ENCODE measurements at regions not wholly inside any gene's neighbourhood (a gene's known extent, or its start where the extent isn't known, plus 50 kb on each side); places are given as distances from the start of the nearest gene placed in this dataset.

DNA sequence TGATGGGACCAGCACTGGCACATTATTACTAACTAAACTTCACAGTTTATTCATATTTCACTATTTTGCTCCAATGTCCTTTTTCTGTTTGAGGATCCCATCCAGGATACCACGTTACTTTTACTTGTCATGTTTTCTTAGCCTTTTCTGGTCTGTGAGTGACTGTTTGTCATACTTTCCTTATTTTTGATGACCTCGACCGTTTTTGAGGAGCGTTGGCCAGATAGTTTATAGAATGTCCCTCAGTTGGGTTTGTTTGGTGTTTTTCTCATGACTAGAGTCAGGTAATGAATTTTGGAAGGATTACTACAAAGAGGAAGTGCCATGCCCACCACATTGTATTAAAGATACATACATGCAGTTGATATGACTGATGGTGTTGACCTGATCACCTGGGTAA is 199.4 kb upstream of the CCND2 start:
- no peak overlapping the region for H3K27ac ChIP-seq
- TF ChIP-seq, protein P1, sequence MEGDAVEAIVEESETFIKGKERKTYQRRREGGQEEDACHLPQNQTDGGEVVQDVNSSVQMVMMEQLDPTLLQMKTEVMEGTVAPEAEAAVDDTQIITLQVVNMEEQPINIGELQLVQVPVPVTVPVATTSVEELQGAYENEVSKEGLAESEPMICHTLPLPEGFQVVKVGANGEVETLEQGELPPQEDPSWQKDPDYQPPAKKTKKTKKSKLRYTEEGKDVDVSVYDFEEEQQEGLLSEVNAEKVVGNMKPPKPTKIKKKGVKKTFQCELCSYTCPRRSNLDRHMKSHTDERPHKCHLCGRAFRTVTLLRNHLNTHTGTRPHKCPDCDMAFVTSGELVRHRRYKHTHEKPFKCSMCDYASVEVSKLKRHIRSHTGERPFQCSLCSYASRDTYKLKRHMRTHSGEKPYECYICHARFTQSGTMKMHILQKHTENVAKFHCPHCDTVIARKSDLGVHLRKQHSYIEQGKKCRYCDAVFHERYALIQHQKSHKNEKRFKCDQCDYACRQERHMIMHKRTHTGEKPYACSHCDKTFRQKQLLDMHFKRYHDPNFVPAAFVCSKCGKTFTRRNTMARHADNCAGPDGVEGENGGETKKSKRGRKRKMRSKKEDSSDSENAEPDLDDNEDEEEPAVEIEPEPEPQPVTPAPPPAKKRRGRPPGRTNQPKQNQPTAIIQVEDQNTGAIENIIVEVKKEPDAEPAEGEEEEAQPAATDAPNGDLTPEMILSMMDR (conservative IDR thresholded peaks at IDR 0.05; ENCODE audit: low read depth), result no peak
- ChIA-PET CTCF (no interaction called here), POLR2A (ENCODE audit: low non-redundant PET) (no interaction called here)
- no peak for DNase-seq (ENCODE audit: low spot score)

DNA sequence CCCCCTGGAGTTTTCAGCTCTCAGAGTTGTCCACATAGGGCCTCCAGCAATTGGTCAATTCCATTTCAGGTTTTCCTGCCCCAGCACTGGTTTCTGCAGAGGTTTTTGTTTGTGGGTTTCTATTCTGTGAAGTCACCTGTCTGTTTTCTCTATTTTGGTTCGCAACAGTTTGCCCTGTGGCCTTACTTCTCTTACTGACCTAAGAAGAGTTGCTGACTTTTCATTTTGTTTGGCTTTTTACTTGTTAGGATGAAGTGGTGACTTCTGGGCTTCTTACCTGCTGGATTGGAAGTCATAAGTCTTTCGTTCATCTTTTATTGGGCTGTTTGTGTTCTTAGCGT is 196.4 kb upstream of the PARP11 start:
- no peak for DNase-seq (ENCODE audit: low spot score)
- no peak overlapping the region for H3K27ac ChIP-seq
- TF ChIP-seq, protein P1 (conservative IDR thresholded peaks at IDR 0.05; ENCODE audit: low read depth), result no peak
- ChIA-PET CTCF (no interaction called here), POLR2A (ENCODE audit: low non-redundant PET) (no interaction called here)

DNA sequence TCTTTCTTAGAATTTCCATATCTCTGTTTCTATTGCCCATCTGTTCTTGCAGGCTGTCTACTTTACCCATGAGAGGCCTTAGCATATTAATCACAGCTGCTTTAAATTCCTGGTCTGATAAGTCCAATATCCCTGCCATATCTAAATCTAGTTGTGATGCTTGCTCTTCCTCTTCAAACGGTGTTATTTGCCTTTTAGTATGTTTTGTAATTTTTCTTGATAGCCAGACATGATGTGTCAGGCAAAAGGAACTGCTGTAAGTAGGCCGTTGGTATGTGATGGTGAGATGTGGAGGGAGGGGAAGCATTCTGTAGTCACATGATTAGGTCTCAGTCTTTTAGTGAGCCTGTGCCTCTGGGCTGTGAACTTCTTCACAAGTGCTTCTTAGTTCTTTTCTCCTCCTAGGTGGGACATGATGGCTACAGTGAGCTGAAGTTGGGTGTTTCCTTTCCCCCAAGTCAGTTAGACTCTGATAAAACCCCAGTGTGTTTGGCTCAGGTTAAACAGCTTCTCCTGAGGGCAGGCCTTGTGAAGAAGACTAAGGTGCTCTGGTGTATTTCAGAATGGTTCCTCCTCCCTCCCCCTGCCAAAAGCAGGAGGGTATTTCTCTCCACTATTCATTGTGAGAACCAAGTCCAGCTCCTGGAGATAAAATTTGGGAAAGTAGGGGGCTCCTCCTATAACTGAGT is 195.9 kb upstream of the PARP11 start:
- CTCF ChIA-PET, result no interaction called here
- H3K27ac ChIP-seq, result no peak overlapping the region
- TF ChIP-seq, protein P1 (conservative IDR thresholded peaks at IDR 0.05; ENCODE audit: low read depth), result no peak
- no peak for DNase-seq (ENCODE audit: low spot score)
- POLR2A ChIA-PET (ENCODE audit: low non-redundant PET), result no interaction called here

DNA sequence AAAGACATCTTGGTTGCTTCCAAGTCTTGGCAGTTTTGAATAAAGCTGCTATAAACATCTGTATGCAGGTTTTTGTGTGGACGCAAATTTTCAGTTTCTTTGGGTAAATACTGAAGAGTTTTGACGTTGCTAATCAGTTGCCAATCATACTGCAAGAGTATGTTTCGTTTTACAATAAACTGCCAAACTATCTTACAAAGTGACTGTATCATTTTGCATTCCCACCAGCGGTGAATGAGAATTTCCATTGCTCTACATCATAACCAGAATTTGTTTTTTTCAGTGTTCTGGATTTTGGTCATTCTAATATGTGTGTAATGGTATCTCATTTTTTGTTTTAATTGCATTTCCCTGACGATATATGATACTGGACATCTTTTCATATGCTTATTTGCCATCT is 190.8 kb upstream of the PARP11 start:
- POLR2A ChIA-PET (ENCODE audit: low non-redundant PET), result no interaction called here
- CTCF ChIA-PET, result no interaction called here
- DNase-seq (ENCODE audit: low spot score), result no peak
- no peak overlapping the region for H3K27ac ChIP-seq
- TF ChIP-seq, protein P1 (conservative IDR thresholded peaks at IDR 0.05; ENCODE audit: low read depth), result no peak

DNA sequence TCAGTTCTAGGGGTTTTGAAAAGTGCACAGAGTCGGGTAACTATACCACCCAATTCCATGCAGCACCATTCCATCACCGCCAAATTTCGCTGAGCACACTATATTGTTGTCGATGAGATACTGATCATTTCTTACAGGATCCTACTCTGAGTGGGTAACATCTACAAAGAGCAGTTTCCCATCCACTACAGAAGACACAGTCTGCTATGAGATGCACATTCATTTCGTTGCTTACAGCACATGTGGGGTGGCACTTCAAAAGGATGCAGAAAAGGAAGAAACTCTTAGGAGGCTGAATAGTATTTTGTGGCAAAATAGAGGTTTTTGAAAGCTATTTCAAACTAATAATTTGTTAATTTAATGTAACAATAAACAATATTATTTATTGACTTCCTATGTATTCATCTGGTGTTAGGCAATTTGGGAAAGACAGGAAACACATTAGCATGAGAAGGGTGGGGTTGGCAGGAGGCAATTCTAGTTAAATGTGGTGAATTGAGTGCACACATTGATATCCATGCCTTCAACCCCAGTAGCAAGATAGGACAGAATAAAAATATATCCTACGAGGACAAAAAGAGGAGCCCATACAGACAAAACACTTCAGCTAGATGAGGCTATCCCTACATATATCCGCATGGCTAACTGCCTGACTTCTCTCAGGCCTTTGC is 186.8 kb upstream of the PARP11 start:
- no peak overlapping the region for H3K27ac ChIP-seq
- ChIA-PET CTCF (no interaction called here), POLR2A (ENCODE audit: low non-redundant PET) (no interaction called here)
- no peak for DNase-seq (ENCODE audit: low spot score)
- TF ChIP-seq, protein P1 (conservative IDR thresholded peaks at IDR 0.05; ENCODE audit: low read depth), result no peak

DNA sequence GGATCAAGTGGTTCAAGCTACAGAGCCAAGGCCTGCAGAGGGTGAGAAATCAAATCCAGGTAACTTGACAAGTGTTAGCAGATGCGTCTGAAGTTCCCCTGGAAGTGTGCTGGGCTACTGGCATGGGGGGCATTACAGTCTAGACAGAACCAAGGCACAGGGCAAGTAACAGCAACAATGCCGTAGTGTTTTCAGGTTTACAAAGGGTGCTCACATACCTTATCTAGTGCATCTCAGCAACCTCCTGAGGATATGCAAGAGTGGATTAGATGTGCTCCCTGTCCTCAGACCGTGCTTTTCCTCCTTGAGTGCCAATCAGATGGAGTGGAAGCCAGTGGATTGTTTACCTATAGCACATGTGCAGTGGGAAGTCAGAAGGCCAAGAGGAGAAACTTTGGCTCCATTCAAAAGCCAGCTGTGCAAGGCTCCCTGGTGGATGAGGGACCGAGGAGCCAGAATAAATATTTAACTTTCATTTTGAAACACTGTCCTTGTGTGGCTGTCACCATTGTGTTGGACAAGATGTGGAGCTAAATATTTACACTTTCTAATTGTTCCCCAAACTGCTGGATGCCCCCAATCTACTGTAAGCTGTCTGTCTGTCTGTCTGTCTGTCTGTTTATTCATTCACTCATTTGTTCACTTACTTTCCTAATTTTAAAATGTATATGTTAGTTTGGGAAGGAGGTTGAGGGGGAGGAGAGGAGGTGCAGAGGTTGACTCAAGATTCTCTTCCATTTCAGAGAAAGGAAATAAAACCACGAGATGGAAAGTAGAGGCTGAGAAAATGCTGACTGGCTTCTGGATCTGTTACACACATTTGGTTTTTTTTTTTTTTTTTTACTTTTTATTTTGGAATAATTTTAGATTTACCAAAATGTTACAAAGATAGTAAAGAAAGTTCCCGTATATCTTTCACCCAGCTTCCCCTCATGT is 184.0 kb upstream of the PARP11 start:
- DNase-seq (ENCODE audit: low spot score), result no peak
- no peak overlapping the region for H3K27ac ChIP-seq
- TF ChIP-seq, protein P1 (conservative IDR thresholded peaks at IDR 0.05; ENCODE audit: low read depth), result no peak
- ChIA-PET POLR2A (ENCODE audit: low non-redundant PET) (interaction anchor here (0.6 kb wide), 1 partner anchor 59 kb away, joined by 3 read pairs; no protein-coding TSS in a partner anchor), CTCF (interaction anchor here (0.6 kb wide), 2 partner anchors 89 to 748 kb away, joined by 3 read pairs; no protein-coding TSS in a partner anchor)
